ENCODE measurements at regions not wholly inside any gene's neighbourhood (a gene's known extent, or its start where the extent isn't known, plus 50 kb on each side); places are given as distances from the start of the nearest gene placed in this dataset.
"Not testable (repeated sequence)": the region's sequence is repeated elsewhere in the genome, so short reads cannot be mapped to it uniquely, and the experiment has no call there.

- DNase-seq: no peak
These were observed 97.9 kb upstream of the ADAMTS3 start for GRCh38 chr4:72666910-72667309.

GRCh38 chr4:72665171-72665968 lies 96.3 kb upstream of the ADAMTS3 start:
- DNase-seq: no peak

- no peak for DNase-seq
These were observed 94.8 kb upstream of the ADAMTS3 start for GRCh38 chr4:72663828-72664227.

- no peak for DNase-seq
These were observed 92.8 kb upstream of the ADAMTS3 start for GRCh38 chr4:72661830-72662229.

- no peak for DNase-seq
These were observed 72.6 kb upstream of the ADAMTS3 start for GRCh38 chr4:72641611-72642010.

- DNase-seq: not testable (repeated sequence)
These were observed 67.8 kb upstream of the ADAMTS3 start for GRCh38 chr4:72636866-72637265.

GRCh38 chr4:72635931-72636330 lies 66.9 kb upstream of the ADAMTS3 start:
- not testable (repeated sequence) for DNase-seq

GRCh38 chr4:72632253-72632652 lies 63.2 kb upstream of the ADAMTS3 start:
- DNase-seq: not testable (repeated sequence)

- DNase-seq: no peak
These were observed 62.3 kb upstream of the ADAMTS3 start for GRCh38 chr4:72631296-72631695.

- no peak for DNase-seq
These were observed 60.5 kb upstream of the ADAMTS3 start for GRCh38 chr4:72629540-72629939.

GRCh38 chr4:72627723-72628122 lies 58.7 kb upstream of the ADAMTS3 start:
- no peak for DNase-seq
